ENCODE measurements at regions not wholly inside any gene's neighbourhood (a gene's known extent, or its start where the extent isn't known, plus 50 kb on each side); places are given as distances from the start of the nearest gene placed in this dataset.

- ChIA-PET POLR2A (ENCODE audit: low non-redundant PET) (no interaction called here), CTCF (no interaction called here)
- H3K27ac ChIP-seq: no peak overlapping the region
- TF ChIP-seq, protein P1, sequence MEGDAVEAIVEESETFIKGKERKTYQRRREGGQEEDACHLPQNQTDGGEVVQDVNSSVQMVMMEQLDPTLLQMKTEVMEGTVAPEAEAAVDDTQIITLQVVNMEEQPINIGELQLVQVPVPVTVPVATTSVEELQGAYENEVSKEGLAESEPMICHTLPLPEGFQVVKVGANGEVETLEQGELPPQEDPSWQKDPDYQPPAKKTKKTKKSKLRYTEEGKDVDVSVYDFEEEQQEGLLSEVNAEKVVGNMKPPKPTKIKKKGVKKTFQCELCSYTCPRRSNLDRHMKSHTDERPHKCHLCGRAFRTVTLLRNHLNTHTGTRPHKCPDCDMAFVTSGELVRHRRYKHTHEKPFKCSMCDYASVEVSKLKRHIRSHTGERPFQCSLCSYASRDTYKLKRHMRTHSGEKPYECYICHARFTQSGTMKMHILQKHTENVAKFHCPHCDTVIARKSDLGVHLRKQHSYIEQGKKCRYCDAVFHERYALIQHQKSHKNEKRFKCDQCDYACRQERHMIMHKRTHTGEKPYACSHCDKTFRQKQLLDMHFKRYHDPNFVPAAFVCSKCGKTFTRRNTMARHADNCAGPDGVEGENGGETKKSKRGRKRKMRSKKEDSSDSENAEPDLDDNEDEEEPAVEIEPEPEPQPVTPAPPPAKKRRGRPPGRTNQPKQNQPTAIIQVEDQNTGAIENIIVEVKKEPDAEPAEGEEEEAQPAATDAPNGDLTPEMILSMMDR (conservative IDR thresholded peaks at IDR 0.05; ENCODE audit: low read depth): no peak
- DNase-seq (ENCODE audit: low spot score): no peak
Measured at GRCh38 chr13:97534540-97534939, 100.6 kb downstream of the RAP2A start.

- ChIA-PET POLR2A (ENCODE audit: low non-redundant PET) (no interaction called here), CTCF (no interaction called here)
- TF ChIP-seq, protein P1 (conservative IDR thresholded peaks at IDR 0.05; ENCODE audit: low read depth): no peak
- no peak overlapping the region for H3K27ac ChIP-seq
- DNase-seq (ENCODE audit: low spot score): peak; percentile 9
Measured at GRCh38 chr13:97535614-97536013, 101.6 kb downstream of the RAP2A start.

DNA sequence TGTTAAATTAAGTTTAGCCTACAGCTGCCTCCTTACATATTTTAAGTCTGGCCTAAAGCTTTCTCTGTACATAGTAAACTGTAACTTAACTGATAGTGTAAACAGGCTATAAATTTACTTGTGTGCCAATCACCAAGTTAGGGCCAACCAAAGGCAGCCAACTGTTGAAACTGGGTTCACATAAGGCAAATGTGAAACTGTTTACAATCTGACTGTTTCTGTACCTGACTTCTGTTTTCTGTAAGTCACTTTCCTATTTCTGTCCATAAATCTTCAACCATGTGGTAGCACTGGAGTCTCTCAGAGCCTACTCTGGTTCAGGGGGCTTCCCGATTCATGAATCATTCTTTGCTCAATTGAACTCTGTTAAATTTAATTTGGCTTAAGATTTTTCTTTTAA lies 103.1 kb downstream of the RAP2A start:
- ChIA-PET POLR2A (ENCODE audit: low non-redundant PET) (no interaction called here), CTCF (no interaction called here)
- TF ChIP-seq, protein P1 (conservative IDR thresholded peaks at IDR 0.05; ENCODE audit: low read depth): no peak
- H3K27ac ChIP-seq: no peak overlapping the region
- DNase-seq (ENCODE audit: low spot score): no peak

- POLR2A ChIA-PET (ENCODE audit: low non-redundant PET): no interaction called here
- no peak for DNase-seq (ENCODE audit: low spot score)
- H3K27ac ChIP-seq: no peak overlapping the region
- CTCF ChIA-PET: no interaction called here
- TF ChIP-seq, protein P1 (conservative IDR thresholded peaks at IDR 0.05; ENCODE audit: low read depth): no peak
Measured at GRCh38 chr13:97538203-97538602, 104.2 kb downstream of the RAP2A start.

DNA sequence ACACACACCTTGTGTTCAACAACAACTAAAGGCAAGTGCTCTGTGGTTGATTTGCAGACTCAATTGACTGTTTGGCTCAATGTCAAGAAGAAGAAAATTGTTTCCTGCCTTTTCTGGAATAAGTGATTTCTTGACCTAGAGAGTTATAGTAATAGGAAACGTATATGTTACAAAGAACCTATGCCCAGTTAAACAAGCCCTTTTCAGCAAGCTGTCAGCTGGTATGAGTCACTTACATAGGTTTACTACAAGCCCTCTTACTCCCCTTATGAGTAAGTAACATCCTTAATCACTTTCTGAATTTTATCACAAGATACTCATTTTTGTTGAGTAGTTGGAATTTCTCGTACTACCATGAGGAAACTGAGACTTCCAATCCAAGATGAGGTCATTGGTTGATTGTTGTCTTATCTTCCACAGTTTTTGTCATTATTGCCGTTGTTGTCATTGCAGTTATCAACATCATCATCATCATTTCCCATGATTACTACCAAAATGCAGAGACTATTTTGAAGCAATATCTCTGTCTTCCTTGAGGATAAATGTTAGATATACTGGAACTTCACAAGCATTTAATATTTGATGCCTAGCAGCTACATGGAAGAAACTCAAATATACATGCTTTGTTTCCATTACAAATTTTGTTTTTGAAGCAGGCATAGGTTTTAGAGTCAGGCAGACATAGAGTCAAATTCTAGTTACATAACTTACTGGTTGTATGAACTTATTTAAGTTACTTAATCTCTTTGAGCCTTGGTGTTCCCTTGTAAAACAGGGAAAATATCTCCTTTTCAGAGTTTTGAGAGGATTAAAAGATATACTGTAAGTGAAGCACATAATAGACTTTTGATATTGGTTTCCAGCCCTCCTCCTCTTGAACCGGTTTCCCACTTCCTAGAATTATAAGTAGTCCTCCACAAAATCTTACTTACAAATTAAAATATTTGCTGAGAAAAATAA lies 106.0 kb downstream of the RAP2A start:
- DNase-seq (ENCODE audit: low spot score): peak; percentile 11
- no peak overlapping the region for H3K27ac ChIP-seq
- POLR2A ChIA-PET (ENCODE audit: low non-redundant PET): no interaction called here
- CTCF ChIA-PET: no interaction called here
- TF ChIP-seq, protein P1 (conservative IDR thresholded peaks at IDR 0.05; ENCODE audit: low read depth): no peak

DNA sequence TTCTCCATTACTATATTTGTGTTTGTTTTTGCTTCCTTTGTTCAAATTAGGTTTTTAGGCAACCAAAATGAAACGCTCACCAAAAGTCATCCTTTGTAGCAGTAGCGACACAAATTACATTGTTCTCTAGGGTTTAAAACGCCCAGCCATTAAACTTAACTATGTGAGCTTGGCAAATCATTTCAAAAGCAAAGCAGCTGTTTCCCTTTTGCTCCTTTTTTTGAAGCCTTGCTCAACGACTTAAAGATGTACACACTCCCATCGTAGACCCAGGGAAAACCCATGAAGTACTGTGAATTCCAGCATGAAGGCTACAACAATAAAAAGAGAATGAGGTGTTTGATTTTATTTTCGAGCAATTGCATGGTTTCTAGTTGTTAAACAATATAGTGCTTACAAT lies 106.7 kb downstream of the RAP2A start:
- POLR2A ChIA-PET (ENCODE audit: low non-redundant PET): no interaction called here

More for the DNA sequence above, 106.7 kb downstream of the RAP2A start:
- CTCF ChIA-PET: interaction anchor here (1.0 kb wide), 1 partner anchor 34 kb away, joined by 3 read pairs; no protein-coding TSS in a partner anchor
- H3K27ac ChIP-seq: no peak overlapping the region
- no peak for DNase-seq (ENCODE audit: low spot score)
- TF ChIP-seq, protein P1 (conservative IDR thresholded peaks at IDR 0.05; ENCODE audit: low read depth): no peak

Measured in RWPE1 (cell line).